GM23338 (cell line): ENCODE measurements at regions not wholly inside any gene's neighbourhood (a gene's known extent, or its start where the extent isn't known, plus 50 kb on each side); places are given as distances from the start of the nearest gene placed in this dataset.

Experiments
- ATAC-seq: fragments of 200-7000 bp; cut with Tn5 transposase; 3 replicates; pipeline ENCODE4 v1.9.1; 2020
- DNase-seq: peaks from one replicate; pipeline ENCODE4 v3.0.0-alpha.2; 2015; ENCODE audit warnings: low spot score
- H2AFZ ChIP-seq: fragments of 200-600 bp; sonication (generic); 2 replicates; pipeline ENCODE4 v1.8.0; 2016; ENCODE audit warnings: antibody characterized with exemption, mild to moderate bottlenecking, moderate library complexity
- H3F3A ChIP-seq: fragments of 200-600 bp; sonication (generic); replicated peaks from 2 replicates; pipeline ENCODE4 v1.8.0; 2017; ENCODE audit warnings: antibody characterized with exemption, mixed run types, low read depth
- H3K27ac ChIP-seq: fragments of 200-600 bp; sonication (generic); 2 replicates; pipeline ENCODE4 v1.6.1; 2016; ENCODE audit warnings: low read depth
- H3K27me3 ChIP-seq: fragments of 200-600 bp; sonication (generic); 2 replicates; pipeline ENCODE4 v1.8.0; 2016; ENCODE audit warnings: mild to moderate bottlenecking, mixed run types, moderate library complexity; ENCODE audit not compliant: insufficient read depth
- H3K36me3 ChIP-seq: fragments of 200-600 bp; sonication (generic); 2 replicates; pipeline ENCODE4 v1.8.0; 2016; ENCODE audit warnings: mild to moderate bottlenecking; ENCODE audit not compliant: insufficient read depth
- H3K4me1 ChIP-seq: fragments of 200-600 bp; sonication (generic); 2 replicates; pipeline ENCODE4 v1.8.0; 2016; ENCODE audit warnings: mild to moderate bottlenecking, moderate library complexity; ENCODE audit not compliant: insufficient read depth
- H3K4me2 ChIP-seq: fragments of 200-600 bp; sonication (generic); 2 replicates; pipeline ENCODE4 v1.7.1; 2017; ENCODE audit warnings: mixed run types
- H3K4me3 ChIP-seq: fragments of 200-600 bp; sonication (generic); 2 replicates; pipeline ENCODE4 v1.6.1; 2016; ENCODE audit warnings: mixed run types
- H3K79me2 ChIP-seq: fragments of 200-600 bp; sonication (generic); replicated peaks from 2 replicates; pipeline ENCODE4 v1.8.0; 2017; ENCODE audit warnings: mild to moderate bottlenecking; ENCODE audit not compliant: insufficient read depth
- H3K9me2 ChIP-seq: fragments of 200-600 bp; sonication (generic); 2 replicates; pipeline ENCODE4 v1.8.0; 2017; ENCODE audit not compliant: insufficient read depth
- H4K20me1 ChIP-seq: fragments of 200-600 bp; sonication (generic); replicated peaks from 2 replicates; pipeline ENCODE4 v1.8.0; 2017; ENCODE audit warnings: mild to moderate bottlenecking; ENCODE audit not compliant: insufficient read depth
- H3K27ac Mint-ChIP-seq: 2 replicates; pipeline ENCODE4 v1.8.0; 2020; ENCODE audit warnings: inconsistent platforms, mild to moderate bottlenecking, moderate library complexity, mixed read lengths
- H3K27me3 Mint-ChIP-seq: 3 replicates; pipeline ENCODE4 v1.8.0; 2022; ENCODE audit warnings: low read depth, mild to moderate bottlenecking, moderate library complexity, mixed read lengths, inconsistent platforms; ENCODE audit not compliant: insufficient read depth, poor library complexity
- H3K36me3 Mint-ChIP-seq: 3 replicates; pipeline ENCODE4 v1.8.0; 2021; ENCODE audit warnings: low read depth, mild to moderate bottlenecking, inconsistent platforms, moderate library complexity, mixed read lengths
- H3K4me1 Mint-ChIP-seq: 3 replicates; pipeline ENCODE4 v1.8.0; 2020; ENCODE audit warnings: mild to moderate bottlenecking, inconsistent platforms, mixed read lengths
- H3K4me3 Mint-ChIP-seq: 3 replicates; pipeline ENCODE4 v1.8.0; 2021; ENCODE audit warnings: moderate library complexity, mild to moderate bottlenecking, inconsistent platforms, mixed read lengths
- H3K9me3 Mint-ChIP-seq: 3 replicates; pipeline ENCODE4 v1.8.0; 2020; ENCODE audit warnings: moderate library complexity, mild to moderate bottlenecking, inconsistent platforms, mixed read lengths
- ZNF331 ChIP-seq: fragments of 250-450 bp; sonication (Bioruptor Pico); IDR thresholded peaks from 2 replicates; pipeline ENCODE4 v1.5.0; 2020; ENCODE audit warnings: low read depth, mild to moderate bottlenecking, moderate library complexity
- TF ChIP-seq, protein P1 (sequence below), 2 experiments: fragments of 200-600 bp in 1 of 2; sonication (generic) in 1 of 2; conservative IDR thresholded peaks; 2 replicates each; pipeline versions ENCODE4 v1.5.1 to v1.6.1; 2016 to 2017; ENCODE audit warnings: antibody characterized with exemption in 2 of 2, low read depth in 2 of 2, mild to moderate bottlenecking in 2 of 2, moderate library complexity in 1 of 2
- TF ChIP-seq, protein P2 (sequence below): fragments of 250-450 bp; sonication (Bioruptor Pico); IDR thresholded peaks from 2 replicates; pipeline ENCODE4 v1.5.0; 2020; ENCODE audit warnings: mild to moderate bottlenecking, moderate library complexity

DNA sequence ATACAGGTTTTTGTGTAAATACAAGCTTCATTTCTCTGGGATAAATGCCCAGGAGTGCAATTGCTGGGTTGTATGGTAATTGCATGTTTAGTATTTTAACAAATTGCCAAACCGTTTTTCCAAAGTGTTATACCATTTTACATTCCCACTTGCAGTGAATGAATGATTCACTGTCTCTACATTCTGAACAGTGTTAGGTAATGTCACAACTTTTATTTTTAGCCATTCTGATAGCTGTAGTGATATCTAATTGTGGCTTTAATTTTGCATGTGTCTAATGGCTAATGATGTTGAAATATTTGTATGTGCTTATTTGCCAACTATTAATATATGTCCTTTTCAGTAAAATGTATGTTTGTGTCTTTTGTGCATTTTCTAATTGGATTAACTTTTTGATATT is 156.9 kb upstream of the CES5A start:
- Histone ChIP-seq H2AFZ (no peak overlapping the region), H4K20me1 (no peaks in the 10 kb centered on the region), H3K4me3 (no peak overlapping the region), H3K4me1 (no peaks in the 10 kb centered on the region), H3K79me2 (no peaks in the 10 kb centered on the region), H3K4me2 (no peak overlapping the region), H3K27ac (no peak overlapping the region), H3K36me3 (no peaks in the 10 kb centered on the region), H3F3A (no peaks in the 10 kb centered on the region), H3K9me2 (no peaks in the 10 kb centered on the region), H3K27me3 (no peaks in the 10 kb centered on the region)
- Mint-ChIP-seq H3K36me3 (peaks cover 3% of the 10 kb centered on the region; the same call in 1 of the 3 replicates), H3K9me3 (peaks cover 8% of the 10 kb centered on the region), H3K27ac (no peak overlapping the region; the same call in 1 of the 2 replicates), H3K4me1 (no peaks in the 10 kb centered on the region), H3K27me3 (peaks cover 2% of the 10 kb centered on the region), H3K4me3 (no peak overlapping the region)
- ATAC-seq, result no peak
- no peak for TF ChIP-seq ZNF331
- DNase-seq, result no peak

DNA sequence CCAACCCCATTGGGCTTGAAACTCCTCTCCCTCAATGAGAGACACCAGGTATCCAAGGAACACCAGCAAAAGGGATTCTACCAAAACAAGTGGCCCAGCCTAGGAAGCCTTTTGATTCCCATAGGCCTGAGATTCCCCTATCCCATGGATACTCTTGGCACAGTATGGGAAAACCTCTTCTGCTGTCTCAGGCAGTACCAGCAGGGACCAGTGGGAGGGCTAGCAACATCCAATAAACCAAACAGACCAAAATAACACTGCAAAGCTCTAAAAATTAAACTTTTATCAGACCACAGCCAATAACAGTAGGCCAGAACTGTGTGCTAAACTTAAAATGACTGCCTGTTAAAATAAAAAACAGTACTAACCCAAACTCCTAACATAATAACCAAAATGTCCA is 153.9 kb upstream of the CES5A start:
- TF ChIP-seq, protein P1, sequence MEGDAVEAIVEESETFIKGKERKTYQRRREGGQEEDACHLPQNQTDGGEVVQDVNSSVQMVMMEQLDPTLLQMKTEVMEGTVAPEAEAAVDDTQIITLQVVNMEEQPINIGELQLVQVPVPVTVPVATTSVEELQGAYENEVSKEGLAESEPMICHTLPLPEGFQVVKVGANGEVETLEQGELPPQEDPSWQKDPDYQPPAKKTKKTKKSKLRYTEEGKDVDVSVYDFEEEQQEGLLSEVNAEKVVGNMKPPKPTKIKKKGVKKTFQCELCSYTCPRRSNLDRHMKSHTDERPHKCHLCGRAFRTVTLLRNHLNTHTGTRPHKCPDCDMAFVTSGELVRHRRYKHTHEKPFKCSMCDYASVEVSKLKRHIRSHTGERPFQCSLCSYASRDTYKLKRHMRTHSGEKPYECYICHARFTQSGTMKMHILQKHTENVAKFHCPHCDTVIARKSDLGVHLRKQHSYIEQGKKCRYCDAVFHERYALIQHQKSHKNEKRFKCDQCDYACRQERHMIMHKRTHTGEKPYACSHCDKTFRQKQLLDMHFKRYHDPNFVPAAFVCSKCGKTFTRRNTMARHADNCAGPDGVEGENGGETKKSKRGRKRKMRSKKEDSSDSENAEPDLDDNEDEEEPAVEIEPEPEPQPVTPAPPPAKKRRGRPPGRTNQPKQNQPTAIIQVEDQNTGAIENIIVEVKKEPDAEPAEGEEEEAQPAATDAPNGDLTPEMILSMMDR (conservative IDR thresholded peaks at IDR 0.05; ENCODE audit: low read depth in 2 of 2), result peak; percentile 8 to 23; a peak in 2 of 4 replicates
- TF ChIP-seq, protein P2, sequence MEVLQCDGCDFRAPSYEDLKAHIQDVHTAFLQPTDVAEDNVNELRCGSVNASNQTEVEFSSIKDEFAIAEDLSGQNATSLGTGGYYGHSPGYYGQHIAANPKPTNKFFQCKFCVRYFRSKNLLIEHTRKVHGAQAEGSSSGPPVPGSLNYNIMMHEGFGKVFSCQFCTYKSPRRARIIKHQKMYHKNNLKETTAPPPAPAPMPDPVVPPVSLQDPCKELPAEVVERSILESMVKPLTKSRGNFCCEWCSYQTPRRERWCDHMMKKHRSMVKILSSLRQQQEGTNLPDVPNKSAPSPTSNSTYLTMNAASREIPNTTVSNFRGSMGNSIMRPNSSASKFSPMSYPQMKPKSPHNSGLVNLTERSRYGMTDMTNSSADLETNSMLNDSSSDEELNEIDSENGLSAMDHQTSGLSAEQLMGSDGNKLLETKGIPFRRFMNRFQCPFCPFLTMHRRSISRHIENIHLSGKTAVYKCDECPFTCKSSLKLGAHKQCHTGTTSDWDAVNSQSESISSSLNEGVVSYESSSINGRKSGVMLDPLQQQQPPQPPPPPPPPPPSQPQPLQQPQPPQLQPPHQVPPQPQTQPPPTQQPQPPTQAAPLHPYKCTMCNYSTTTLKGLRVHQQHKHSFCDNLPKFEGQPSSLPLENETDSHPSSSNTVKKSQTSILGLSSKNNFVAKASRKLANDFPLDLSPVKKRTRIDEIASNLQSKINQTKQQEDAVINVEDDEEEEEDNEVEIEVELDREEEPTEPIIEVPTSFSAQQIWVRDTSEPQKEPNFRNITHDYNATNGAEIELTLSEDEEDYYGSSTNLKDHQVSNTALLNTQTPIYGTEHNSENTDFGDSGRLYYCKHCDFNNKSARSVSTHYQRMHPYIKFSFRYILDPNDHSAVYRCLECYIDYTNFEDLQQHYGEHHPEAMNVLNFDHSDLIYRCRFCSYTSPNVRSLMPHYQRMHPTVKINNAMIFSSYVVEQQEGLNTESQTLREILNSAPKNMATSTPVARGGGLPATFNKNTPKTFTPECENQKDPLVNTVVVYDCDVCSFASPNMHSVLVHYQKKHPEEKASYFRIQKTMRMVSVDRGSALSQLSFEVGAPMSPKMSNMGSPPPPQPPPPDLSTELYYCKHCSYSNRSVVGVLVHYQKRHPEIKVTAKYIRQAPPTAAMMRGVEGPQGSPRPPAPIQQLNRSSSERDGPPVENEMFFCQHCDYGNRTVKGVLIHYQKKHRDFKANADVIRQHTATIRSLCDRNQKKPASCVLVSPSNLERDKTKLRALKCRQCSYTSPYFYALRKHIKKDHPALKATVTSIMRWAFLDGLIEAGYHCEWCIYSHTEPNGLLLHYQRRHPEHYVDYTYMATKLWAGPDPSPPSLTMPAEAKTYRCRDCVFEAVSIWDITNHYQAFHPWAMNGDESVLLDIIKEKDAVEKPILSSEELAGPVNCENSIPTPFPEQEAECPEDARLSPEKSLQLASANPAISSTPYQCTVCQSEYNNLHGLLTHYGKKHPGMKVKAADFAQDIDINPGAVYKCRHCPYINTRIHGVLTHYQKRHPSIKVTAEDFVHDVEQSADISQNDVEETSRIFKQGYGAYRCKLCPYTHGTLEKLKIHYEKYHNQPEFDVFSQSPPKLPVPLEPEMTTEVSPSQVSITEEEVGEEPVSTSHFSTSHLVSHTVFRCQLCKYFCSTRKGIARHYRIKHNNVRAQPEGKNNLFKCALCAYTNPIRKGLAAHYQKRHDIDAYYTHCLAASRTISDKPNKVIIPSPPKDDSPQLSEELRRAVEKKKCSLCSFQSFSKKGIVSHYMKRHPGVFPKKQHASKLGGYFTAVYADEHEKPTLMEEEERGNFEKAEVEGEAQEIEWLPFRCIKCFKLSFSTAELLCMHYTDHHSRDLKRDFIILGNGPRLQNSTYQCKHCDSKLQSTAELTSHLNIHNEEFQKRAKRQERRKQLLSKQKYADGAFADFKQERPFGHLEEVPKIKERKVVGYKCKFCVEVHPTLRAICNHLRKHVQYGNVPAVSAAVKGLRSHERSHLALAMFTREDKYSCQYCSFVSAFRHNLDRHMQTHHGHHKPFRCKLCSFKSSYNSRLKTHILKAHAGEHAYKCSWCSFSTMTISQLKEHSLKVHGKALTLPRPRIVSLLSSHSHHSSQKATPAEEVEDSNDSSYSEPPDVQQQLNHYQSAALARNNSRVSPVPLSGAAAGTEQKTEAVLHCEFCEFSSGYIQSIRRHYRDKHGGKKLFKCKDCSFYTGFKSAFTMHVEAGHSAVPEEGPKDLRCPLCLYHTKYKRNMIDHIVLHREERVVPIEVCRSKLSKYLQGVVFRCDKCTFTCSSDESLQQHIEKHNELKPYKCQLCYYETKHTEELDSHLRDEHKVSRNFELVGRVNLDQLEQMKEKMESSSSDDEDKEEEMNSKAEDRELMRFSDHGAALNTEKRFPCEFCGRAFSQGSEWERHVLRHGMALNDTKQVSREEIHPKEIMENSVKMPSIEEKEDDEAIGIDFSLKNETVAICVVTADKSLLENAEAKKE, result no peak
- H2AFZ ChIP-seq, result no peak overlapping the region
- H3K27ac ChIP-seq, result no peak overlapping the region
- no peaks in the 10 kb centered on the region for H4K20me1 ChIP-seq
- no peaks in the 10 kb centered on the region for H3F3A ChIP-seq
- no peaks in the 10 kb centered on the region for H3K27me3 ChIP-seq
- H3K4me1 Mint-ChIP-seq, result no peaks in the 10 kb centered on the region
- H3K27me3 Mint-ChIP-seq, result no peaks in the 10 kb centered on the region
- no peaks in the 10 kb centered on the region for H3K9me3 Mint-ChIP-seq
- no peaks in the 10 kb centered on the region for H3K36me3 ChIP-seq
- H3K36me3 Mint-ChIP-seq, result no peaks in the 10 kb centered on the region
- H3K79me2 ChIP-seq, result no peaks in the 10 kb centered on the region
- DNase-seq (peak; percentile 40), ATAC-seq (peak; percentile 88)
- H3K4me1 ChIP-seq, result no peaks in the 10 kb centered on the region
- H3K4me3 Mint-ChIP-seq, result no peak overlapping the region
- no peak overlapping the region for H3K4me3 ChIP-seq
- H3K9me2 ChIP-seq, result 0 out of 2 replicates have a peak, but pooled peaks cover 3% of the 10 kb centered on the region
- H3K4me2 ChIP-seq, result no peak overlapping the region
- no peak overlapping the region for H3K27ac Mint-ChIP-seq
